ENCODE measurements at regions not wholly inside any gene's neighbourhood (a gene's known extent, or its start where the extent isn't known, plus 50 kb on each side); places are given as distances from the start of the nearest gene placed in this dataset.
A peak's percentile ranks its signal among the peaks of the same experiment; 100 is the strongest.

- DNase-seq = no peak
Measured at GRCh38 chr10:88060762-88061161, 197.3 kb downstream of the PTEN start.

- DNase-seq = no peak
Measured at GRCh38 chr10:88062385-88062784, 199.0 kb downstream of the PTEN start.

- DNase-seq = no peak
Measured at GRCh38 chr10:88062798-88063472, 199.5 kb downstream of the PTEN start.

- DNase-seq = no peak
Measured at GRCh38 chr10:88063861-88064557, 200.6 kb downstream of the PTEN start.

- peak; percentile 44 to 63 for DNase-seq
Measured at GRCh38 chr10:88064608-88065382, 201.4 kb downstream of the PTEN start.

- no peak for DNase-seq
Measured at GRCh38 chr10:88065383-88066049, 202.1 kb downstream of the PTEN start.

- no peak for DNase-seq
Measured at GRCh38 chr10:88066319-88066718, 202.9 kb downstream of the PTEN start.

- DNase-seq = peak; percentile 40 to 43
Measured at GRCh38 chr10:88066876-88067275, 203.5 kb downstream of the PTEN start.

- no peak for DNase-seq
Measured at GRCh38 chr10:88067737-88068136, 204.3 kb downstream of the PTEN start.

GRCh38 chr10:88069338-88069737, 205.9 kb downstream of the PTEN start:
- DNase-seq = no peak

- DNase-seq = no peak
Measured at GRCh38 chr10:88070080-88070880, 206.9 kb downstream of the PTEN start.

- DNase-seq = no peak
Measured at GRCh38 chr10:88071879-88072278, 208.5 kb downstream of the PTEN start.

GRCh38 chr10:88073682-88074081, 210.3 kb downstream of the PTEN start:
- DNase-seq = no peak

- no peak for DNase-seq
Measured at GRCh38 chr10:88074971-88075370, 211.5 kb downstream of the PTEN start.

- DNase-seq = no peak
Measured at GRCh38 chr10:88076027-88076880, 212.8 kb downstream of the PTEN start.

- DNase-seq = no peak
Measured at GRCh38 chr10:88077977-88078376, 214.6 kb downstream of the PTEN start.

- no peak for DNase-seq
Measured at GRCh38 chr10:88080213-88080612, 216.8 kb downstream of the PTEN start.

GRCh38 chr10:88081457-88082054, 218.1 kb downstream of the PTEN start:
- no peak for DNase-seq

- DNase-seq = no peak
Measured at GRCh38 chr10:88082391-88082790, 219.0 kb downstream of the PTEN start.

GRCh38 chr10:88082806-88083596, 219.6 kb downstream of the PTEN start:
- DNase-seq = no peak

Measured in CD4-positive, alpha-beta T cell treated with Interferon alpha-2 for 1 hour (primary cell).